PC-3 (cell line): ENCODE measurements at regions not wholly inside any gene's neighbourhood (a gene's known extent, or its start where the extent isn't known, plus 50 kb on each side); places are given as distances from the start of the nearest gene placed in this dataset.
"Not testable (repeated sequence)": the region's sequence is repeated elsewhere in the genome, so short reads cannot be mapped to it uniquely, and the experiment has no call there.

ENCODE experiments used
- ATAC-seq: fragments of 200-7000 bp; cut with Tn5 transposase; 2 replicates; pipeline ENCODE4 v1.9.1; 2020; ENCODE audit warnings: mild to moderate bottlenecking, moderate library complexity
- BruUV-seq: library from RNA; stranded (reverse); fragments of 400-500 nt; replicated peaks from 2 replicates; lab custom pipeline; 2021; lab: Mats Ljungman, UMichigan
- CTCF ChIA-PET: fragments of 300-600 bp; sonication (Branson Sonifier 250); formaldehyde crosslinking; loops from one replicate; lab custom pipeline; 2022; ENCODE audit warnings: antibody characterized with exemption; lab: Charles Lee
- POLR2A ChIA-PET: fragments of 300-600 bp; sonication (Branson Sonifier 250); formaldehyde crosslinking; loops from one replicate; lab custom pipeline; 2022; ENCODE audit warnings: antibody characterized with exemption; ENCODE audit not compliant: unreplicated experiment; lab: Charles Lee
- DNase-seq: peaks from one replicate; pipeline ENCODE4 v3.0.0-alpha.2; 2015
- H2AFZ ChIP-seq: fragments of 300-600 bp; sonication (generic); 2 replicates; pipeline ENCODE4 v1.6.0; 2016; ENCODE audit warnings: antibody characterized with exemption, low read length
- H3F3A ChIP-seq: fragments of 300-600 bp; sonication (generic); one replicate; pipeline ENCODE4 v1.6.0; 2017; ENCODE audit warnings: antibody characterized with exemption, low read length, control low read depth, mild to moderate bottlenecking; ENCODE audit not compliant: unreplicated experiment
- H3K27ac ChIP-seq: fragments of 300-600 bp; sonication (generic); 2 replicates; pipeline ENCODE4 v1.5.1; 2016; ENCODE audit warnings: mild to moderate bottlenecking, low read length
- H3K27me3 ChIP-seq: fragments of 300-600 bp; sonication (generic); 2 replicates; pipeline ENCODE4 v1.6.1; 2016; ENCODE audit warnings: low read length, mixed read lengths
- H3K36me3 ChIP-seq: fragments of 300-600 bp; sonication (generic); 2 replicates; pipeline ENCODE4 v1.6.1; 2016; ENCODE audit warnings: low read depth, mixed run types, low read length, mixed read lengths
- H3K4me1 ChIP-seq: fragments of 300-600 bp; sonication (generic); 2 replicates; pipeline ENCODE4 v1.5.1; 2016; ENCODE audit warnings: low read length; ENCODE audit not compliant: insufficient read depth
- H3K4me2 ChIP-seq: fragments of 300-600 bp; sonication (generic); 2 replicates; pipeline ENCODE4 v1.6.0; 2016; ENCODE audit warnings: low read length
- H3K4me3 ChIP-seq: fragments of 300-600 bp; sonication (generic); 2 replicates; pipeline ENCODE4 v1.5.1; 2016; ENCODE audit warnings: mild to moderate bottlenecking, low read length, mixed read lengths
- H3K79me2 ChIP-seq: fragments of 300-600 bp; sonication (generic); 2 replicates; pipeline ENCODE4 v1.6.1; 2017; ENCODE audit warnings: low read length, mixed read lengths
- H3K9ac ChIP-seq: fragments of 300-600 bp; sonication (generic); 2 replicates; pipeline ENCODE4 v1.6.0; 2016; ENCODE audit warnings: mild to moderate bottlenecking, low read length
- H3K9me2 ChIP-seq: fragments of 300-600 bp; sonication (generic); replicated peaks from 2 replicates; pipeline ENCODE4 v1.6.1; 2016; ENCODE audit warnings: mixed run types, low read length, mixed read lengths
- H3K9me3 ChIP-seq: fragments of 300-600 bp; sonication (generic); 2 replicates; pipeline ENCODE4 v1.6.1; 2016; ENCODE audit warnings: low read length, mixed read lengths
- H4K20me1 ChIP-seq: fragments of 300-600 bp; sonication (generic); 2 replicates; pipeline ENCODE4 v1.6.1; 2016; ENCODE audit warnings: low read length, mixed read lengths
- EZH2 ChIP-seq: fragments of 300-600 bp; sonication (generic); IDR thresholded peaks from one replicate; pipeline ENCODE4 v1.6.1; 2017; ENCODE audit warnings: antibody characterized with exemption, mild to moderate bottlenecking, low read length; ENCODE audit not compliant: unreplicated experiment
- EZH2phosphoT487 ChIP-seq: fragments of 300-600 bp; sonication (generic); IDR thresholded peaks from 2 replicates; pipeline ENCODE4 v1.6.1; 2018; ENCODE audit warnings: mild to moderate bottlenecking, antibody characterized with exemption, low read length, borderline replicate concordance
- intact Hi-C: fragments of 100-400 bp; cut with micrococcal nuclease; formaldehyde crosslinking; loops from 2 replicates; pipeline ENCODE4 v1.9.0; 2023
- TF ChIP-seq, protein P1 (sequence below): fragments of 300-600 bp; sonication (generic); conservative IDR thresholded peaks from 2 replicates; pipeline ENCODE4 v1.5.1; 2017; ENCODE audit warnings: antibody characterized with exemption, low read depth, mild to moderate bottlenecking, low read length

DNA sequence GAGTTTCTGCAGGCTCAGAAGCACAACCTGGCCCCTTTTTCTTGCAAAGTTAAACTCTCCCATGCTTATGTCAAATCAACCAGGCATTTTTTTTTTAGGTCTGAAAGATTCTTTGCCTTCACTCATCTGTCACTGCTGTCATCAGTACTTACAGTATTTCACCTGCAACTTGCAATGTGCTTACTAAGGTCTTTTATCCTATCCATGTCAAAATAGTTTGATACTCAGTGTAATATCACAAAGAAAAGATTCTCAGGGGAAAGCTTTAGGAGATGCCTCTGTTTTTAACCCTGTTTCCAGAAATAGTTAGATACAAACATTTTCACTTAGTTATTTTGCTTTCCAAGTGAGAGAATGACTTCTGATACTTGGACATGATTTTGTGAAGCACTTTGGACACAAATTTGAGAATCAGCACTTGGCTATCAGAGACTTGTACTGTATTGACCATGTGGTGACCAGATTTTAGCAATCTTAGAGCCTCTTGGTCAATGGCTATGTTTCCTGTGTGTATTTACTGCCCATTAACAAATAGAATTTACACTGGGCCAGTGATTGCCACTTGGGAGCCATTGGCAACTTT is 428.2 kb downstream of the IRX1 start:
- H3K4me3 ChIP-seq: no peak overlapping the region
- ChIA-PET CTCF (no interaction called here), POLR2A (no interaction called here)
- DNase-seq (no peak), ATAC-seq (no peak)
- no peaks in the 10 kb centered on the region for H3F3A ChIP-seq
- H3K79me2 ChIP-seq: no peaks in the 10 kb centered on the region
- H4K20me1 ChIP-seq: no peaks in the 10 kb centered on the region
- H3K27ac ChIP-seq: no peak overlapping the region
- intact Hi-C loops: no loop called here
- H3K27me3 ChIP-seq: no peaks in the 10 kb centered on the region
- no peaks in the 10 kb centered on the region for H3K4me1 ChIP-seq
- H3K9ac ChIP-seq: no peak overlapping the region
- H3K9me2 ChIP-seq: no peaks in the 10 kb centered on the region
- H3K4me2 ChIP-seq: no peak overlapping the region
- peaks cover 12% of the 10 kb centered on the region; the same call in 1 of the 2 replicates for H3K9me3 ChIP-seq
- BruUV-seq: no TSS peak
- TF ChIP-seq EZH2phosphoT487 (no peak), EZH2 (no peak)
- TF ChIP-seq, protein P1, sequence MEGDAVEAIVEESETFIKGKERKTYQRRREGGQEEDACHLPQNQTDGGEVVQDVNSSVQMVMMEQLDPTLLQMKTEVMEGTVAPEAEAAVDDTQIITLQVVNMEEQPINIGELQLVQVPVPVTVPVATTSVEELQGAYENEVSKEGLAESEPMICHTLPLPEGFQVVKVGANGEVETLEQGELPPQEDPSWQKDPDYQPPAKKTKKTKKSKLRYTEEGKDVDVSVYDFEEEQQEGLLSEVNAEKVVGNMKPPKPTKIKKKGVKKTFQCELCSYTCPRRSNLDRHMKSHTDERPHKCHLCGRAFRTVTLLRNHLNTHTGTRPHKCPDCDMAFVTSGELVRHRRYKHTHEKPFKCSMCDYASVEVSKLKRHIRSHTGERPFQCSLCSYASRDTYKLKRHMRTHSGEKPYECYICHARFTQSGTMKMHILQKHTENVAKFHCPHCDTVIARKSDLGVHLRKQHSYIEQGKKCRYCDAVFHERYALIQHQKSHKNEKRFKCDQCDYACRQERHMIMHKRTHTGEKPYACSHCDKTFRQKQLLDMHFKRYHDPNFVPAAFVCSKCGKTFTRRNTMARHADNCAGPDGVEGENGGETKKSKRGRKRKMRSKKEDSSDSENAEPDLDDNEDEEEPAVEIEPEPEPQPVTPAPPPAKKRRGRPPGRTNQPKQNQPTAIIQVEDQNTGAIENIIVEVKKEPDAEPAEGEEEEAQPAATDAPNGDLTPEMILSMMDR: no peak
- H2AFZ ChIP-seq: no peak overlapping the region
- H3K36me3 ChIP-seq: no peaks in the 10 kb centered on the region

DNA sequence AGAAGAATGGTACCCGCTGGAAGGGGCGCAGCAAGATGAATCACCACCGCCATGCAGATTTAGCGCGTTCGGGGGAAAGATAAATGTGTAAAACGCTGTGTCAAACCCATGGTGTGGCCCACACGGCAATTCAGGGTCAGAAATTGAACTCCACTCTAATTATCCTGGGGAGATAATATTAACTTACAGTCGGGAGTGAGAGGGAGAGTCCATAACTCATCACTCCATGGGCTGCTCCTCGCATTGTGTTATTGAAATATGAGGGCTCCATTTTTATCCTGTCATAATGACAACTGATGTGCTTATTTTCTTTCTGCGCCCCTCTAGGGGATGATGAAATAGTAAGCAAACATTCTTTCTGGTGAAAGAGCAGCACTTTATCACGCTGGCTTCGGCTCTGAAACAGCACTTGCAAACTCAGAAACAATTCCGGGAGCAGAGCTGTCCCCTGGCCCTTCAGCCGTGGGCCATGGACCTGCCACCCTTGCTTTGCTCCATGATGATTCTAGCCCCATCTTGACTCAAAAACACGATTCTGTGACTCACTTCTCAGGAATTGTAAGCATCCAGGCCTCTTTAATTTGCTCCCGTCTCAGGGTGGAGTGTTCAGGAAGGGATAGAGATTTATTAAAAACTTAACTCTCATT is 431.6 kb downstream of the IRX1 start:
- CTCF ChIA-PET: no interaction called here
- POLR2A ChIA-PET: no interaction called here
- Histone ChIP-seq H3K36me3 (no peaks in the 10 kb centered on the region), H3K9me3 (0 out of 2 replicates have a peak, but pooled peaks cover 3% of the 10 kb centered on the region), H3K4me3 (no peak overlapping the region), H3F3A (no peaks in the 10 kb centered on the region), H3K9ac (no peak overlapping the region), H3K27me3 (no peaks in the 10 kb centered on the region), H2AFZ (no peak overlapping the region), H3K4me2 (no peak overlapping the region), H3K79me2 (no peaks in the 10 kb centered on the region), H3K4me1 (no peaks in the 10 kb centered on the region), H3K27ac (no peak overlapping the region), H4K20me1 (no peaks in the 10 kb centered on the region), H3K9me2 (no peaks in the 10 kb centered on the region)
- TF ChIP-seq EZH2 (no peak), EZH2phosphoT487 (no peak)
- TF ChIP-seq, protein P1: no peak
- intact Hi-C loops: no loop called here
- DNase-seq (no peak), ATAC-seq (no peak)
- no TSS peak for BruUV-seq

DNA sequence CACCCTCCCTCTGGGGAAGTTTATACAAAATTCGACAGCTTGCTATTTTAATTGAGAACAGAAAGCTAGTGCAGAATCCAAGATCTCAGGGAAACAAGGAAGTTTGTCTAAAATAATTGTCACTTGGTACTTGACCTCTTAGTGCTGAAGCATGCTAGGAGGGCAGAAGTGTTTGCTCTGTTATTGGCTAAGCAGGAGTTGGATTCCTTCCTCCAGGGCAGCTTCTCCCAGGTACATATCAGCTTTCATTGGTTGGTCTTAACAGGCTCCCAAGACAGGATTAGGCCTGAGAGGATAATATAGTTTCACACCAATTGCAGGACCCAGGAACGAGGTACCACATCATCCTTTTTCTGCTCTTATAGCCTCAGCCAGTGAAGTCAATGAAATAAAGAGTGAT is 432.8 kb downstream of the IRX1 start:
- Histone ChIP-seq H2AFZ (no peak overlapping the region), H3K9me2 (no peaks in the 10 kb centered on the region), H3K79me2 (no peaks in the 10 kb centered on the region), H3K27me3 (no peaks in the 10 kb centered on the region), H3K27ac (no peak overlapping the region), H3K4me2 (no peak overlapping the region), H3K4me1 (no peaks in the 10 kb centered on the region), H3K9ac (no peak overlapping the region), H3K36me3 (no peaks in the 10 kb centered on the region), H3F3A (no peaks in the 10 kb centered on the region), H4K20me1 (no peaks in the 10 kb centered on the region), H3K9me3 (0 out of 2 replicates have a peak, but pooled peaks cover 3% of the 10 kb centered on the region), H3K4me3 (no peak overlapping the region)
- TF ChIP-seq, protein P1: no peak
- TF ChIP-seq EZH2phosphoT487 (no peak), EZH2 (no peak)
- BruUV-seq: no TSS peak
- CTCF ChIA-PET: no interaction called here
- DNase-seq (no peak), ATAC-seq (no peak)
- intact Hi-C loops: no loop called here
- POLR2A ChIA-PET: no interaction called here

DNA sequence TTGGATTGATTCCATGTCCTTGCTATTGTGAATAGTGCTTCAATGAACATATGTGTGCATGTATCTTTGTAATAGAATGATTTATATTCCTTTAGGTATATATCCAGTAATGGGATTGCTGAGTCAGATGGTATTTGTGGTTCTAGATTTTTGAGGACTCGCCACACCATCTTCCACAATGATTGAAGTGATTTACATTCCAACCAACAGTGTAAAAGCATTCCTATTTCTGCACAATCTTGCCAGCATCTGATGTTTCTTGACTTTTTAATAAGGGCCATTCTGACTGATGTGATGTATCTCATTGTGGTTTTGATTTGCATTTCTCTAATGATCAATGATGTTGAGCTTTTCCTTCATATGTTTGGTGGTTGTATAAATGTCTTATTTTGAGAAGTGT is 437.9 kb downstream of the IRX1 start:
- H3K79me2 ChIP-seq, CTCF ChIA-PET, H3K27ac ChIP-seq, H3K36me3 ChIP-seq, intact Hi-C loops, H3K9me2 ChIP-seq, H3K4me2 ChIP-seq, DNase-seq, H3K4me3 ChIP-seq, POLR2A ChIA-PET, BruUV-seq, H2AFZ ChIP-seq, ATAC-seq, H3K9me3 ChIP-seq, H3K9ac ChIP-seq, H3K27me3 ChIP-seq, H4K20me1 ChIP-seq, H3K4me1 ChIP-seq, H3F3A ChIP-seq: not testable (repeated sequence)
